WTC11 (cell line): ENCODE measurements at regions not wholly inside any gene's neighbourhood (a gene's known extent, or its start where the extent isn't known, plus 50 kb on each side); places are given as distances from the start of the nearest gene placed in this dataset.

Experiments used
- ATAC-seq: fragments of 200-7000 bp; cut with Tn5 transposase; 2 replicates; pipeline ENCODE4 v1.10.0; 2021; ENCODE audit warnings: mild to moderate bottlenecking, moderate library complexity
- CTCF ChIA-PET: fragments of 300-600 bp; sonication (Branson Sonifier 250); formaldehyde crosslinking; loops from one replicate; lab custom pipeline; 2021; ENCODE audit warnings: antibody characterized with exemption; lab: Charles Lee
- POLR2A ChIA-PET: fragments of 350-600 bp; sonication (Branson Sonifier 250); formaldehyde crosslinking; loops from one replicate; lab custom pipeline; 2021; ENCODE audit warnings: antibody characterized with exemption; lab: Charles Lee
- DNase-seq: peaks from one replicate; pipeline ENCODE4 v3.0.0; 2021; ENCODE audit warnings: low spot score
- H3K27ac Mint-ChIP-seq: 2 replicates; pipeline ENCODE4 v1.8.0; 2021; ENCODE audit warnings: mixed read lengths
- H3K27me3 Mint-ChIP-seq: 2 replicates; pipeline ENCODE4 v1.8.0; 2021; ENCODE audit warnings: low read depth, mild to moderate bottlenecking, moderate library complexity, mixed read lengths
- H3K36me3 Mint-ChIP-seq: 2 replicates; pipeline ENCODE4 v1.8.0; 2021; ENCODE audit warnings: mixed read lengths
- H3K4me1 Mint-ChIP-seq: 2 replicates; pipeline ENCODE4 v1.8.0; 2022; ENCODE audit warnings: mixed read lengths
- H3K4me3 Mint-ChIP-seq: 2 replicates; pipeline ENCODE4 v1.8.0; 2021; ENCODE audit warnings: mild to moderate bottlenecking, moderate library complexity, mixed read lengths
- H3K9me3 Mint-ChIP-seq: 2 replicates; pipeline ENCODE4 v1.8.0; 2021; ENCODE audit warnings: mixed read lengths
- AR ChIP-seq: fragments of 250-450 bp; sonication (Bioruptor Pico); IDR thresholded peaks from 2 replicates; pipeline ENCODE4 v1.9.0; 2021; ENCODE audit warnings: mild to moderate bottlenecking
- ATF1 ChIP-seq: sonication (generic); formaldehyde crosslinking; IDR thresholded peaks from 2 replicates; pipeline ENCODE4 v1.8.1; 2023; ENCODE audit warnings: mild to moderate bottlenecking, moderate library complexity, missing genetic modification reagents
- ATF2 ChIP-seq: sonication (generic); formaldehyde crosslinking; IDR thresholded peaks from 2 replicates; pipeline ENCODE4 v1.8.1; 2022; ENCODE audit warnings: low read depth, missing genetic modification reagents, borderline replicate concordance
- CREM ChIP-seq: sonication (generic); formaldehyde crosslinking; IDR thresholded peaks from 2 replicates; pipeline ENCODE4 v1.8.1; 2022; ENCODE audit warnings: mild to moderate bottlenecking, missing genetic modification reagents, moderate library complexity
- E2F1 ChIP-seq: sonication (generic); formaldehyde crosslinking; IDR thresholded peaks from 2 replicates; pipeline ENCODE4 v1.8.0; 2022; ENCODE audit warnings: mild to moderate bottlenecking, missing genetic modification reagents
- ETV6 ChIP-seq: sonication (generic); formaldehyde crosslinking; IDR thresholded peaks from 2 replicates; pipeline ENCODE4 v1.8.1; 2022; ENCODE audit warnings: mild to moderate bottlenecking, missing genetic modification reagents
- FOXJ3 ChIP-seq: sonication (generic); formaldehyde crosslinking; IDR thresholded peaks from 2 replicates; pipeline ENCODE4 v1.9.0; 2021; ENCODE audit warnings: missing genetic modification reagents, mild to moderate bottlenecking, borderline replicate concordance
- FOXK1 ChIP-seq: sonication (generic); formaldehyde crosslinking; IDR thresholded peaks from 2 replicates; pipeline ENCODE4 v1.8.0; 2022; ENCODE audit warnings: mild to moderate bottlenecking, moderate library complexity, missing genetic modification reagents
- FOXP1 ChIP-seq: sonication (generic); formaldehyde crosslinking; IDR thresholded peaks from 2 replicates; pipeline ENCODE4 v1.8.0; 2022; ENCODE audit warnings: missing genetic modification reagents, mild to moderate bottlenecking, moderate library complexity, borderline replicate concordance
- GABPB1 ChIP-seq: sonication (generic); formaldehyde crosslinking; IDR thresholded peaks from 2 replicates; pipeline ENCODE4 v1.8.1; 2023; ENCODE audit warnings: mild to moderate bottlenecking, missing genetic modification reagents
- GRHL2 ChIP-seq: fragments of 250-450 bp; sonication (Bioruptor Pico); IDR thresholded peaks from 2 replicates; pipeline ENCODE4 v1.8.0; 2022; ENCODE audit warnings: mild to moderate bottlenecking, moderate library complexity; ENCODE audit not compliant: insufficient replicate concordance, severe bottlenecking
- GTF2I ChIP-seq: fragments of 250-450 bp; sonication (Bioruptor Pico); conservative IDR thresholded peaks from 2 replicates; pipeline ENCODE4 v1.4.0; 2021; ENCODE audit warnings: mild to moderate bottlenecking
- JAZF1 ChIP-seq: fragments of 250-450 bp; sonication (Bioruptor Pico); IDR thresholded peaks from 2 replicates; pipeline ENCODE4 v1.9.0; 2021; ENCODE audit warnings: moderate library complexity, mild to moderate bottlenecking, inconsistent platforms
- MXD4 ChIP-seq: fragments of 250-450 bp; sonication (Bioruptor Pico); IDR thresholded peaks from 2 replicates; pipeline ENCODE4 v1.8.0; 2021; ENCODE audit warnings: mild to moderate bottlenecking, moderate library complexity, borderline replicate concordance
- MYBL2 ChIP-seq: sonication (generic); formaldehyde crosslinking; IDR thresholded peaks from 2 replicates; pipeline ENCODE4 v1.8.1; 2023; ENCODE audit warnings: mild to moderate bottlenecking, moderate library complexity, missing genetic modification reagents
- NR1H2 ChIP-seq: sonication (generic); formaldehyde crosslinking; IDR thresholded peaks from 2 replicates; pipeline ENCODE4 v1.9.0; 2021; ENCODE audit warnings: mild to moderate bottlenecking, moderate library complexity, missing genetic modification reagents
- NR3C1 ChIP-seq: sonication (generic); formaldehyde crosslinking; conservative IDR thresholded peaks from 2 replicates; pipeline ENCODE4 v1.8.1; 2023; ENCODE audit warnings: low read depth, mild to moderate bottlenecking, missing genetic modification reagents
- RORB ChIP-seq: fragments of 250-450 bp; sonication (Bioruptor Pico); IDR thresholded peaks from 2 replicates; pipeline ENCODE4 v1.9.0; 2021; ENCODE audit warnings: mild to moderate bottlenecking
- SMAD3 ChIP-seq: sonication (generic); formaldehyde crosslinking; IDR thresholded peaks from 2 replicates; pipeline ENCODE4 v1.8.0; 2022; ENCODE audit warnings: missing genetic modification reagents, mild to moderate bottlenecking, borderline replicate concordance
- SMAD4 ChIP-seq: sonication (generic); formaldehyde crosslinking; IDR thresholded peaks from 2 replicates; pipeline ENCODE4 v1.8.0; 2022; ENCODE audit warnings: mild to moderate bottlenecking, missing genetic modification reagents
- SOX15 ChIP-seq: fragments of 250-450 bp; sonication (Bioruptor Pico); IDR thresholded peaks from 2 replicates; pipeline ENCODE4 v1.9.0; 2021; ENCODE audit warnings: mild to moderate bottlenecking
- SP1 ChIP-seq: sonication (generic); formaldehyde crosslinking; conservative IDR thresholded peaks from 2 replicates; pipeline ENCODE4 v1.8.1; 2022; ENCODE audit warnings: missing genetic modification reagents
- TP53 ChIP-seq: sonication (generic); formaldehyde crosslinking; IDR thresholded peaks from 2 replicates; pipeline ENCODE4 v1.8.1; 2023; ENCODE audit warnings: mild to moderate bottlenecking, missing genetic modification reagents
- USF1 ChIP-seq: sonication (generic); formaldehyde crosslinking; IDR thresholded peaks from 2 replicates; pipeline ENCODE4 v1.8.0; 2022; ENCODE audit warnings: mild to moderate bottlenecking, missing genetic modification reagents
- ZNF219 ChIP-seq: sonication (generic); formaldehyde crosslinking; IDR thresholded peaks from 2 replicates; pipeline ENCODE4 v1.8.0; 2023; ENCODE audit warnings: missing genetic modification reagents, mild to moderate bottlenecking, borderline replicate concordance
- ZNF232 ChIP-seq: sonication (generic); formaldehyde crosslinking; IDR thresholded peaks from 2 replicates; pipeline ENCODE4 v1.8.0; 2022; ENCODE audit warnings: mild to moderate bottlenecking, missing genetic modification reagents
- ZNF317 ChIP-seq: sonication (generic); formaldehyde crosslinking; IDR thresholded peaks from 2 replicates; pipeline ENCODE4 v1.8.1; 2023; ENCODE audit warnings: low read depth, mild to moderate bottlenecking, moderate library complexity, missing genetic modification reagents, borderline replicate concordance
- ZNF671 ChIP-seq: fragments of 250-450 bp; sonication (Bioruptor Pico); IDR thresholded peaks from 2 replicates; pipeline ENCODE4 v1.8.0; 2021; ENCODE audit warnings: mild to moderate bottlenecking

GRCh38 chr12:87704374-87704773 lies 324.8 kb downstream of the C12orf50 start (continued):
- TF ChIP-seq ATF1 (CRISPR knock-in tag) = no peak
- no peak for TF ChIP-seq ETV6 (CRISPR knock-in tag)
- TF ChIP-seq CREM (CRISPR knock-in tag) = no peak
- TF ChIP-seq FOXJ3 (CRISPR knock-in tag) = no peak
- TF ChIP-seq JAZF1 = no peak
- no peak for TF ChIP-seq GABPB1 (CRISPR knock-in tag)
- TF ChIP-seq MYBL2 = no peak
- no peak for TF ChIP-seq NR3C1
- no peak for TF ChIP-seq TP53 (CRISPR knock-in tag)
- TF ChIP-seq E2F1 (CRISPR knock-in tag) = no peak
- TF ChIP-seq, all 79 proteins: peak for 0

- Mint-ChIP-seq H3K27ac (no peak overlapping the region), H3K36me3 (no peaks in the 10 kb centered on the region), H3K4me3 (no peak overlapping the region), H3K4me1 (peaks cover 15% of the 10 kb centered on the region)
- POLR2A ChIA-PET = no interaction called here
- ATAC-seq = no peak
- TF ChIP-seq NR3C1 (no peak), SMAD3 (no peak), MXD4 (CRISPR knock-in tag) (no peak), RORB (no peak), ZNF232 (CRISPR knock-in tag) (no peak), ATF2 (no peak), MYBL2 (no peak), ZNF671 (CRISPR knock-in tag) (no peak), GRHL2 (no peak), USF1 (CRISPR knock-in tag) (no peak), ZNF317 (no peak), SP1 (CRISPR knock-in tag) (no peak), SOX15 (CRISPR knock-in tag) (no peak), NR1H2 (CRISPR knock-in tag) (no peak), FOXK1 (no peak), FOXP1 (no peak), AR (CRISPR knock-in tag) (no peak), GTF2I (CRISPR knock-in tag) (no peak), ZNF219 (CRISPR knock-in tag) (no peak), SMAD4 (CRISPR knock-in tag) (no peak)
- TF ChIP-seq, all 79 proteins: peak for 0
- no peak for DNase-seq
- CTCF ChIA-PET = no interaction called here
- peaks cover 9% of the 10 kb centered on the region; the same call in 1 of the 2 replicates for H3K9me3 Mint-ChIP-seq
- no peaks in the 10 kb centered on the region for H3K27me3 Mint-ChIP-seq
Measured at GRCh38 chr12:87690236-87690810, 338.9 kb downstream of the C12orf50 start.
